NCI-H524 treated with DMSO at 0.1 percent for 48 hours (cell line): ENCODE measurements at regions not wholly inside any gene's neighbourhood (a gene's known extent, or its start where the extent isn't known, plus 50 kb on each side); places are given as distances from the start of the nearest gene placed in this dataset.

ENCODE experiments used
- DNase-seq: peaks from one replicate; lab custom pipeline; 2025; lab: John Stamatoyannopoulos, UW

DNA sequence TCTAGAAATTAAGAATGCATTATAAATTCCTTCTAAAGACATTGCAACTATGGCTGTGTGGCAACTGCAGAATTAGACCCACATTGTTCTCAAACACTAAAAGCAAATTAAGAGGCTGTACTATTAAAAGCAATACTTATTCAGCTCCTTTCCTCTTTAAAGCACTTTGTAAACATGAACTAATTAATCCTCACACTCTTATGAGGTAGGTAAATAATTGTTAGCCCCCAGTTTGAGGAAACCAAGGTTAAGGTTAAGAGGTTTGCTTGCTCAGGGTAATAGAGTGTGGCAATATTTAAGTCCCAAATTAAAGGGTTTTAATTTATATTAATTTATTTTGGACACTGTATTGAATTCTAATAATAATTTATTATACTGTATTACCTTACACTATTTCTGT is 553.8 kb downstream of the LRRIQ3 start:
- no peak for DNase-seq

DNA sequence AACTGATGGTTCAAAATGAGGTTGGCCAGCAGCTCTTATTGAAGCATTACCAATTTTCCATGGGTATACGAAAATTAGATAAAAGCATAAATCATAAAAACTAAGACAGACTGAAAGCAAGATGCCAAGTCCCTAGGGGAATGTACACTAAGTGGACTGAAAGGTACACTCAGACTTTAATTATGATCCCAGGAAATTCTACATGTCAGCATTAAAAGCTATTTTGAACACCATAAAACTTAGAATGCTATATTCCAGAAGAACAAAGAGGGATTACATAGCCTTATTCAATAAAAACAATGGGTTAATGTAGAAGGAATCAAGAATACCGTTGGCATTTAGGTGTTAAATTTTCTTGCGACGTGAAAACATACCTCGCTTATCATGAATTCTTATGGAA is 558.5 kb downstream of the LRRIQ3 start:
- DNase-seq = no peak

DNA sequence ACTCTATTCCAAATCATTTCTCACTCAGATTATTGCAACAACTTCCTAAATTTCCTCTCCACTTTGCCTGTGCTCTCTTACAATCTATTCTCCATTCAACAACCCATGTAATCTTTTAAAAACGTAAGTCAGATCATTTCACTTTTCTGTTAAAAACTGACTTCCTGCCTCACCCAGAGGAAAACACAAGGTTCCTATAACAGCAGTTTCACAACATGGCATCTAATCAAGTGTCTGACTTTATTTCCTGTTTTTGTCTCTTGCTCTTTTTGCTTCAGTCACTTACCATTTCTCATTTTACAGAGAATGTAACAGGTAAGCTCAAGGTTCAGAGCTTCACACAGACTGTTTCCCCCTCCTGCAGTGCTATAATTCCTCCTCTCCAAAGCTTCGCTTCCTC is 560.7 kb downstream of the LRRIQ3 start:
- DNase-seq = no peak

DNA sequence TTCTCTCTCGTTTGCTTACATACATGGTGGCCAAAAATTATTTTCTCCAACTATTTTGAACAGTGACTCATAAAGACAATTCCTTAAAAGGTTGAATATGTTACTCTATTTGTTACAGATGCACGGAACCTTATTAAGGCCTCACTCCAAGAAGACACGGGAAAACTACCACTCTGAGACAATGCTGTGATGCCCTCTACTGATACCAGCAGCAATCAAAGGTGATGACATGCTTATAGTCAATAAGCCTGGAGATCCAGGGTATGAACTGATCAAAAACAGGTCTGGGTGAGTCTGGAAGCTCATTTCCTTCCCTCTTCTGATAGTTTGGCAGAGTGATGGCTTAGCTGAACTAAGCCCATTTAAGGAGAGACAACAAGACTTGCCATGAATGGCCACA is 563.0 kb downstream of the LRRIQ3 start:
- no peak for DNase-seq

DNA sequence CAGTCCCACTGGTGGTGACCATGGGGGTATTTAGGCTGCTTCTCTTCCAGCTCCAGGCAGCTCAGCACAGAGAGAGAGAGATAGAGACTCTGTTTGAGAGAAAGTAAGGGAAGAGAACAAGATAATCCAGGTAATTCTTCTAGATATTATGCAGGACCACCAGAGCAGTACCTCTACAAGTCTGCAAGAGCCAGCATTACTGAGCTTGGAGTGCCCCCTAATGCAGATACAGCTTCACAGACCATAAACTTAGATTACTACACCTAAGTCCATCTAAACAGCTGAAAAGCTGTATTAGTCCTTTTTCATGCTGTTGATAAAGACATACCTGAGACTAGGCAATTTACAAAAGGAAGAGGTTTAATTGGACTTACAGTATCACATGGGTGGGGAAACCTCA is 570.3 kb downstream of the LRRIQ3 start:
- DNase-seq = no peak

DNA sequence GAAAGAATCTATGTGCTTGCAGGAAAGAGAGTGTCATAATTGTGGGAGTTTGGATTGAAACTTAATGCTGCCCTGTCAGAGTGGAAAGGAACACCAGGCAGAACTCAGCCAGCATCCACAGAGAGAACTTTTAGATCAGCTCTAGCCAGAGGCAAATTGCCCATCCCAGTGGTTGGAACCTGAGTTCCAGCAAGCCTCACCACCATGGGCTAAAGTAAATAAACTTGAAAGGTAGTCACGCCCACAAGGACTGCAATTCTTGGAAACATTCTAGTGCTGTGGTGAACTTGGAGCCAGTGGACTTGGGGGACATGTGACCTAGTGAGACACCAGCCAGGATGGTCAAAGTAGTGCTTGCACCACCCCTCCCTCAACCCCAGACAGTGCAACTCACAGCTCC is 571.6 kb downstream of the LRRIQ3 start:
- DNase-seq = no peak

DNA sequence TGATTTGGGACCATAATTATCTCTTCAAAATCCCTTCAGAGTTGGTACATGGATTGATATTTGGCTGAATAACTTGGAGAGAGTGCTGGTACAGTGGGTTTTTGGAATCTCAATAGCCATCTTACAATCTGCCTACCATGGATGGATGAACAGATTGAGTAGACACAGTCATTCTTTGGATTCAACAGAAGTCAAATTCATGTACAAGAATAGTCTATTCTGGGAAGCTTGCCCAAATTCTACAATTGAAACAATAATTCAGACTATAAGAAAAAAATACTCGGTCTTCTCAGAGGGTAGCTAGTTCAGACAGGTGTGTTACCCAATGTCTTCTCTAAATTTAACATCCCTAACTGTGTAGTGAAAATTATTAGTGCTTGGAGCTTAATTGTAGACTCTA is 574.0 kb downstream of the LRRIQ3 start:
- no peak for DNase-seq

DNA sequence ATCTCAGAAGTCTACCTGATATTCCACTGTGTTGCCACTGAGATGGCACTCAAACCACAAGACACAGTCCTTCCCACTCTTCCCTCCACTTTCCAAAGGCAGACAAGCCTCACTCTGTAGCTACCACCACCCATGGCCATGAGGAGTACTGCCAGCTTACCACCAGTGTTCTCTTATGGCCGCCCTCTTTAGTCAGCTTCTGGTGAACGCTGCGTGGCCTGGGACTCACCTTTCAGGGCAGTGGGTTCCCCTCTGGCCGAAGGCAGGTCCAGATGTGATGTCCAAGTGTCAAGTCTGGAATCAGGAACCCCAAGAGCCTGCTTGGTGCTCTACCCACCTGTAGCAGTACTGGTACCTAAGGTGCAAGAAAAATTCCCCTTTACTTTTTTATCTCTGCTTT is 580.8 kb downstream of the LRRIQ3 start:
- no peak for DNase-seq

DNA sequence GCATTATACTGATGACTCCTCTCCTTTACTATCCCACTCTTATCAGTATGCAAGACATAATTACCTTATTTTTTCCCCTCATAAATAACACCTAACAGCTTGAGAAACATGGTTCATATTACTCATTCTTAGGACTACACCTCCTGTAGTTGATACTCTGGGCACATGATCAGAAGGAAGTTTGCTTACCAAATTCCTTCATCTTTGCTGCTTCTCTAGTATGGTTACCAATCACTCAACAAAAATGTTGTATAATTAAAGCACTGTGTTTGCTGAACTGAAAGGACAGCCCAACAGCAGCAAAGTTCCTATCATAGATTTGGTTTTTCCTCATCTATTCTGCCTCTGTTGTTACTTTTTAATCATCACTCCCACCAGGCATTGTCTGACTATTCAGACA is 586.3 kb downstream of the LRRIQ3 start:
- no peak for DNase-seq

DNA sequence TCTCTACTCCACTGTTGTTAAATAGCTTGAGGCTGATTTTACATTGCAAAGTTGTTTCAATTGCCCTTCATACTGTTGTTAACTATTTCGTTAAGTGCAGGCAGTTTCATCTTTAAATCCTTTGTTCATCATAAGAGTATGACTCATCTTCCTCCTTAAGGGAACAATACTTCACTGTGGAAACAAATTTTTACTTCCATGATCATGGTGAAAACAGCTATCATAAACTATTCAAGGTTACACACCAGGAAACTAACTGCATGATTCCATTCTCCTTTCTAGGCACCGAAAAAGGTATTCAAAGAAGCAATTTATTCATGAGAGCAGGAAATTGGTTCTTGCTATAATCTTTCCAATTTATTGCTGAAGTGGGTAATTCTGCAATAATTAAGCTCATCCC is 593.2 kb downstream of the LRRIQ3 start:
- DNase-seq = no peak

DNA sequence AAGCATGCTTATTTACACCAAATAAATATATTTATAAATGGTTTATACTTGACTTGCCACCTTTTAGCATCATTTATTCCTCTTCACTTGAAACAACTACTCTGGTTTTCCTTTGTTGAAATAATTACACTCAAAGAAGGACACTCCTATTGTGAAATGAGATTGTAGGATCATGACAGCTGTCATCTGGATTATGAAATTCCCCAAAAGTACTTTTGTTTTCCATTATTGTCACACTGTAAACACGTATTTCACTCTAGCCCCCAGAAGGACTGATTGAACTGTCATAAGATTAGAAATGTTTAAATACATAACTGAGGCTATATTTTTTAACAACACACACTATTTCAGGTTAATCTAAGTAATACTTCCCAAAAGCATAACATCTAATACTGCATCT is 593.8 kb downstream of the LRRIQ3 start:
- DNase-seq = no peak

DNA sequence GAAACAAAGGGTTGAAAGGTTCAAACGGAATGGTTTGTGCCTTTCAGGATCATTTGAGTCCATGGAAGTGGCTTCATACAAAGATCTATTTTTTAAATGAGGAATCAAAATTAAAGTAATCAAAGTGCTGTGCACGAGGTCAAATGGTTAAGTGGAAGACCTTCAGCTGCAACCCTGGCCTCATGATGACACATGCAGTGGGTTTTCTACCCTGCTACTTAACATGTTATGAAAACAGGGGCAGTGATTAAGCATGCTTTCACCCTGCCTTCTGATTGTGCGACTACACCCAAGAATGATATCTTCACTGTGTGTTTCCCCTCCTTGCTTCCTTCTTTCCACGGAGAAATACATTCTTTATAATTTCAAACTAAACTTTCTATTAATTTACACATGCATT is 604.2 kb downstream of the LRRIQ3 start:
- DNase-seq = no peak

DNA sequence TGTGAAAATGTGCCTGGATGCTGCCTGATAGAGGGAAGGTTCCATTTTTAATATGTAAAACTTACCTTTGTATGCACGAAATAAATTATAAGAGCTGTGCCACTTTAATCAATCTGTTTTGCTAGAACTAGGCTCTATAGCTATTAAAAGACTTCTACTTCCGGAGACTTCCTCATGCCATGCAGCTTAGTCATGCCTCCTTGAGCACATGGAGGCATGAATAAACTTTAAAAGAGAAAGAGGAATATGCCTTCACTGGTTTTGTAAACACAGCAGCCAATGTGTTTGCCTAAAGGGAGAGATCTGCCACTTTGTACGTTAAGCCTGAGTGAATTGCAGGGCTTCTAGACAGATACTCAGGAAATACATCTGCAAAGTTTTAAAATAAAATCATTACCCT is 604.6 kb downstream of the LRRIQ3 start:
- DNase-seq = no peak

DNA sequence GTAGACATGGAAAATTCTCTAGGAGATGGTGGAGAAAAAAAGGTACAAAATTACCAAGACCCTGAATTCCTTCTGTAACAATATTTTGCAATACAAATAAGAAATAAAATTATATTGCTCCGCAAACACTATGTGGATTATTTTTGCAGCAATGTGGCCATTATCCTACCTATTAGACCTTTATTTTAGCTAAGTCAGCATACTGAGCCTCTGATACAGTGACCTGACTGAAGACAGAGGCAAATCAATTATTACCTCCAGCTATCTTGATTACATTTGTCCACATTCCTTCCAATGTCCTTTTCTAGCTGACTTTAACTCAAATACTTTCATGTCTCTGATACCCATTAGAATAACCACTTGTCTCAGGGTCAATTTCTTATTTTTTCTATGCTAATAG is 610.9 kb downstream of the LRRIQ3 start:
- no peak for DNase-seq

DNA sequence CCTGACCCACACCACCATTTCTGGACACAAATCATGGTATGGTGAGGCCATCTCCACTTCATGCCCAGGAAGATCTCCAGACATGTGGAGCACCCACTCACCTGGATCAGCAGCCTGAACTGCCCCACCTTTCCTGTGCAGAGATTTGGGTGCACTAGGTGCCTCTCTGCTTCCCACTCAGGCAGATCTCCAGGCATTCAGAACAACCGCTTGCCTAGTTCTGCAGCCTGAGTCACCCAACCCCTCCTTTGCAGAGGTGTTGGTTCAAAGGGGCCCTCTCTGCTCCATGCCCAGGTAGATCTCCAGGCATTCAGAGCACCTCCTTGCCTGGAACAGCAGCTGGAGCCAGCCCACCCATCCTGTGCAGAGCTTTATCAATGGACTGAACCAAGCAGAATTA is 620.8 kb downstream of the LRRIQ3 start:
- DNase-seq = no peak

DNA sequence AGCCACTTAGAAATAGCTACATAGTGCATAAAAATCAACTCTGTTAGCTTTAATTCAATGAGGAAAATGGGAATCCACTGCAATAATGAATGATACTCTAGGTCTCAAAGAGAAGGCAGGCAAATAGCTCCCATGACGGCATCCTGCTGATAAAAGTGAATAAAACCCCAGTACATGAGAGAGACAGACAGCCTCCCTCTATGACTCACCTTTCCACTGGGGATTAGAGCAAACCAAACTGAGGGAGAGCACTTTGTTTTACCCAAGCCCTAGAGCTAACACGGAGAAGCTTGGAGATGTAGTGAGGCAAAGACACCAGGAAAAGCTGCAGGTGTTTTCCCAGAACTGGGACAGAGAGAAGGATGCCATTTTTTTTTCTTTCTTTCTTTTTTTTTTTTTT is 621.9 kb downstream of the LRRIQ3 start:
- no peak for DNase-seq

DNA sequence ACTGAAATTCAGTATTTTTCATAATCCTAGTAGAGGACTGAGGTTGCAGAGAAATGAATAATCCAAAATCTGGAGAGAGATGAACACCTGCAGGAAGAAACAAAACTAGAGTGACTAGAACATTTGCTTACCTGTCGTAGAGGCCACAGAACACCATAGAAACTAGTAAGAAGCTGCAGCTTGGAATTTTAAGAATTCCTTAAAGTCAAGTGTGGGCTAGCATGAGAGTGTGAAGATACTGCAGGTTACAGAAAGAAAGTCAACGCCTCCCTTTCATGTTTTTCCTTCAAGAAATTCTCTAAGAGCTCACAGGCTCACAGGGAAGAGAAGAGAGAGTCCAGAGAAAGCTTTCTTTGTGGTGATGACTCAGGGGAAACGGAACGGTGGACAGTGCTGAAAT is 633.7 kb downstream of the LRRIQ3 start:
- DNase-seq = no peak

DNA sequence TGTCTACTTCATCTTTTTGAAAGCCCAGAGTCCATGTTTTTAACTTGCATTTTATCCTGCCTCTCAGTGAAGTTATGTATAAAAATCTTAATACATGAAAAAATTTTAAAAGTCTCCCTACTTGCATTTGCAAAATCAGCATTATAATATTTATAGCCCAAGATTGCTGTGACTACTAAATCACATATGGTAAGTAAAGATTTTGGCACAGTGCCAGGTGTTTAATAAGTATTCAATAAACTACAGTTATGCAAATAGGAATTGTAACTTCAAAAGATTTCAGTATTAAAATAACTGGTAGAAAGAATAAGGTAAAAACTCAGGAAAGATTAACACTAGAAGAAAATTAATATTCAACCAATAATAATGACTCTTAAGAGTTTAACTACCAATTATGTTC is 641.7 kb downstream of the LRRIQ3 start:
- no peak for DNase-seq

DNA sequence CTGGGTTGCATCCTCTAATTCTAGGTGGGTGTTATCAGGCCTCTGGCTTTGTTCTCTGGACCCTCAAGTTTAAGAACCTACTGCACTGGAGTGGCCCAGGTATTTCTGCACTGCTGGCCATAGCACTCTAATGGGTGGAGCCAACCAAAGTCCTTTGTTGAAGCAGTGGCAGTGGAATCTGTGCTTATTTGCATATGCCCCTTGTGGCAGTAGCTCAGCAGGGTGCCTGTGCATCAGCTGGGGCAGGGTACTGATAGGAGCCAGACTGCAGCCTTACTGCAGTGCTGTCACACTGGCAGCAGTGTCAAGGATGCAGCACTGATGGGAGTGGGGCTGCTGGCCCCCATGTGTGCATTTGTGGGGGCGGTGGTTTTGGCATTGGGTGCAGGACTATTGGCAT is 660.6 kb downstream of the LRRIQ3 start:
- no peak for DNase-seq

DNA sequence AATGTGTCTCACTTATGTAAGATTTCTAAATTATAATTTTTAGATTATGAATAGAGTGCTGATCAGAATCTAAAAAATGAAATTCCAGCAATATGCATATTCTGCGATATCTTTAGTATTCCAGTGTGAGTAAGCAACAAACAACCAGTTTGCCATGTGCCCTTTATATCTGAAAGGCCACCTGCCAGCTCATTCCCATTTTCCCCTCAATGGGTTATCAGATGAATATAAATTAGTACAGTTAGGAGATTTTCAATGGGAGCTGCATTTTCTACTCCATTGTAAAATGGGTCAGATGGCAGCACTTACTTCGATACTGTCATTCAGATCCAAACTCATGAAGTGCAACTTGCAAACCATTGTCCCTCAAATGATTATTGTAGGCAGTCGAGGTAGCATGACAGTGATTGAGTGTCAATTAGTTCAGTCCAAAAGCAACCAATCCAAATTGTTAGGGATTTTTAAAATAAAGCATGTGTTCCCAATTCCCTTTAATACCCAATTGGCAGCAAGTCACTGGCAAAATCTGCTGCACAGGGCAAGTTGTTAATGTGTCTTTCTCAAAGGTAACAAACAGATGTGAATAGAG is 680.3 kb downstream of the LRRIQ3 start:
- peak; percentile 94 for DNase-seq

DNA sequence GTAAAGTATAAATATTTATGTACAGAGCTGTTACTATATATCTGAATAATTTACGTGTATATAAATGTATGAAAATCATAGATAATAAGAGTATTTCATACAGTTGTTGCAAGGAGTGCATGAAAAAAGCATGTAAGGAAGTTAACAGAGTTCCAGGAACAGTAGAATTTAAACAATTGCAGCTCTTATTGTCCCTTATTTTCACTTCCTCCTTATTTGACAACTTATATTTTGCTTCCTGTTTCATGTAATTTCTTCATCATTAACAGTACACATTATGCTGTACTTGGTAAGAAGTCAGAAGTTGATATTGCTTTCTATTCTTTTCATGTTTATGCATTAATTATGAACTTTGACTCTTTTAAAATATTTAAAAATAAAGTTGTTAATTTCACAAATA is 681.5 kb downstream of the LRRIQ3 start:
- no peak for DNase-seq

DNA sequence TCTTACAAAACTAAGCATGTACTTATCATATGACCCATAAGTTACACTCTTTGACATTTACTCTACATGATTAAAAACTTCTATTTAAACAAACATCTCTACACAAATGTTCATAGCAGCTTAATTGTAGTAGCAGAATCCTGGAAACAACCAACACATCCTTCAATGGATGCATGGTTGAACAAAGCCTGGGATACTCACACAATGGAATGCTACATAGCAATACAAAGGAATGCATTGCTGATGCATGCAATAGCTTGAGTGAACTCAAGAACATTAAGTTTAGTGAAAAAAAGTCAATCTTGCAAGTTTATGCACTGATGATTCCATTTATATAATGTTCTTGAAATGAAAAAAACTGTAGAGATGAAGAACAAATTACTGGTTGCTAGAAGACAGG is 686.9 kb downstream of the LRRIQ3 start:
- no peak for DNase-seq

DNA sequence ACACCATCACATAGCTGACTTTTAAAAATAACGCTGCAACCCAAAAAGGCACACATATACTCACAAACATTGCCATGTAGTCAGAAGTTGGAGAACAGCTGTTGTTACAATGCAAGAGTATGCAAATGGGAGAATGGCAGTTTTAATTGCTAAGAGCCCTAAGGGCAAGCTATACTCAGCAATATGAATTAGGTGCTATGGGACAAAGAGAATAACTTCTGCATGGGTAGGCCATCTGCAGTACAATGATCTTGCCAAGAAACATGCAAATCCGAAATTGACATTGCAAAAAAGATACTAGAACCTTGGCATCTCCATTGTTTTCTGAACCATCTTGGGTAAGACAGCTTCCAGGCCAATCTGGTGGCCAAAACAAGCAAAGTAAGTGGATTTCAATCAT is 697.8 kb downstream of the LRRIQ3 start:
- no peak for DNase-seq

DNA sequence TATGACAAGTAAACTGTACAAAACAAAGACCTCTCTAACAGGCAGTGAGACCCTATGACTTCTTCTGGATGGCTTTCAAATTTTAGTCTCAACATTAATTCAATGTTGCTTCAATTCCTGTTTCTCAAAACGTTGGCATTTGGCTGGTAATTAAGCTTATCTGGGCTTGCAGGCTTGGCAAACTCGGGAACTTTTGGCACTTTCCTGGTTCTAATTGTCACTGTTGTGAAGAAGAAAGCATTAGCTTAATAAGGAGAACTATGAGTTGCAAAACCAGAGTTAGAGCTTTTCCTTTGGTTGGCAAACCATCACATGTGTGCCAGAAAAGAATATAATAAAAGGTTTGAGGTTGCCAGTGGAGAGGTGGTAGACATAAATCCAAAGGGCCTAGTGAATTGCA is 698.3 kb downstream of the LRRIQ3 start:
- DNase-seq = no peak

DNA sequence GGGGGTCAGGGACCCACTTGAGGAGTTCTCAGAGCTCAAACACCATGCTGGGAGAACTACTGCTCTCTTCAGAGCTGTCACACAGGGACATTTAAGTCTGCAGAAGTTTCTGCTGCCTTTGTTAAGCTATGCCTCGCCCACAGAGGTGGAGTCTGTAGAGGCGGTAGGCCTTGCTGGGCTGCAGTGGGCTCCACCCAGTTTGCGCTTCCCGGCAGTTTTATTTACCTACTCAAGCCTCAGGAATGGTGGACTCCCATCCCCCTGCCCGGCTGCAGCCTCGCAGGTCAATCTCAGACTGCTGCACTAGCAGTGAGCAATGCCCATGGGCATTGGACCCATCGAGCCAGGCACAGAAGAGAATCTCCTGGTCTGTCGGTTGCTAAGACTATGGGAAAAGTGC is 706.4 kb downstream of the LRRIQ3 start:
- no peak for DNase-seq
